ENCODE measurements at regions not wholly inside any gene's neighbourhood (a gene's known extent, or its start where the extent isn't known, plus 50 kb on each side); places are given as distances from the start of the nearest gene placed in this dataset.

DNA sequence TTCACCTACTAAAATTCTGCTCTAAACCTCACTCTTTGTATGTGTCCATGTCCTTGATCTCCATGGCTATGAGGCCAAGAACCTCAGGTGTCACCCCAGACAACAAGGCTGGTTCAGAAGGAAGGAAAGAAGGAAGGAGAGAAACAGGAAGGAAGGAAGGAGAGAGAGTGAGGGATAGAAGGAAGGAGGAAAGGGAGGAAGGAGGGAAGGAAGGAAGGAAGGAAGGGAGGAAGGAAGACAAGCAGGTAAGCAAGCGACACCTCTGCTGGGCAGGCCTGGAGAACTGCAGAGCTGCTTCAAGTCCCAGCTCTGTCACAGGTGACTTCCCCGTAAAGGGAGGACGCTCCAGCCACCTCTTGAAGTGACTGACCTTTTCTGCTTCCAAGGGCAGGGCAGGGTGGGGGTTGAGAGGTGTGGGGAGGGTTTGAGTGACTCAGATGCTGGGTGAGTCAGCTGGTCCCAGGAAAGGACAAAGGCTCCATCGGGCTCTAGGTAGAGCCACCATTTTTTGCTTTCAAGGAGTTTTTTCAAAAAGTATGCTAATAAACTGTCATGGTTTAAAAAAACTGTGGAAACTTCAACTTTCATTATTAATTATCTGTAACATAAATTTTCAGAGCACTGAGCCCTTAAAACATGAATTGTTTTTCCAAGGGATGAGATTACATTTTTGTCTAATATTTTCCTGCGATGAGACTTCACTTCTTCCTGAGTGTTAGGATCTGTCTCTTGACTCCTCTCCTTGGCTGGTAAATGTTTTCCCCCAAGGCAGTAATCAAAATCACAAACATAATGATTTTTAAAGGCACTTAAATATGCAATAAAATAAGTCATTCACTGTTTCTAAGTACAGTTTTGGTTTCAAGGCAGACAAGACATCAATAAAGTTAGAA is 90.1 kb upstream of the L3MBTL4 start:
- TF ChIP-seq BHLHE40 (IDR thresholded peaks at IDR 0.05; ENCODE audit: borderline replicate concordance), result no peak
- TF ChIP-seq ARNT (IDR thresholded peaks at IDR 0.05), result no peak
- TF ChIP-seq SP1 (IDR thresholded peaks at IDR 0.05), result no peak
- no peak for TF ChIP-seq NFRKB (IDR thresholded peaks at IDR 0.05)
- no peak for TF ChIP-seq FOXK2 (IDR thresholded peaks at IDR 0.05)
- TF ChIP-seq, protein P1, sequence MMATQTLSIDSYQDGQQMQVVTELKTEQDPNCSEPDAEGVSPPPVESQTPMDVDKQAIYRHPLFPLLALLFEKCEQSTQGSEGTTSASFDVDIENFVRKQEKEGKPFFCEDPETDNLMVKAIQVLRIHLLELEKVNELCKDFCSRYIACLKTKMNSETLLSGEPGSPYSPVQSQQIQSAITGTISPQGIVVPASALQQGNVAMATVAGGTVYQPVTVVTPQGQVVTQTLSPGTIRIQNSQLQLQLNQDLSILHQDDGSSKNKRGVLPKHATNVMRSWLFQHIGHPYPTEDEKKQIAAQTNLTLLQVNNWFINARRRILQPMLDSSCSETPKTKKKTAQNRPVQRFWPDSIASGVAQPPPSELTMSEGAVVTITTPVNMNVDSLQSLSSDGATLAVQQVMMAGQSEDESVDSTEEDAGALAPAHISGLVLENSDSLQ (IDR thresholded peaks at IDR 0.05), result no peak
- TF ChIP-seq CTBP1 (IDR thresholded peaks at IDR 0.05; ENCODE audit: borderline replicate concordance), result no peak
- TF ChIP-seq TARDBP (IDR thresholded peaks at IDR 0.05), result no peak
- TF ChIP-seq SUZ12 (IDR thresholded peaks at IDR 0.05), result no peak
- no peak for TF ChIP-seq LEF1 (IDR thresholded peaks at IDR 0.05; ENCODE audit: borderline replicate concordance)
- no peak for TF ChIP-seq FOXM1 (IDR thresholded peaks at IDR 0.05; ENCODE audit: borderline replicate concordance)
- no peak for TF ChIP-seq ELF4 (IDR thresholded peaks at IDR 0.05)
- TF ChIP-seq FOXA1 (IDR thresholded peaks at IDR 0.05), result no peak
- DNase-seq (ENCODE audit: extremely low spot score), result no peak
- ChIA-PET POLR2A (no interaction called here), CTCF (interaction anchor here (0.6 kb wide), 1 partner anchor 17 kb away, joined by 3 read pairs; no protein-coding TSS in a partner anchor)

DNA sequence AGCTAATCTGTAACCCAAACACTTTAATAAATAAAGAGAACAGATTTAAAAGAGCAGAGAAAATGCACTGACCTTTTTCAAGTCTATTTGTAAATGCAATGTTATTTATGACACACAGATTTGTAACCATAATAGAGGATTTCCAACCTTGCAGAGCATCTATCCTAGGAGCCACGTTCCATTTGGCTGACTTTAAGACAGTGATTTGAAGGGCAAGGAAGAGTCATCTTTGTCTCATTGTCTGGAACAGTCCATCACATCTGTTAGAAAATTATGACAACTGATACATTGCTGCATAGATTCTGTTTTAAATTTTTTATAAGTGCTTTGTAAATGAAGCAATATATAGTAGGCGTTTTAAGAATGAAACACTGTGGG is 90.8 kb upstream of the L3MBTL4 start:
- ChIA-PET POLR2A (no interaction called here), CTCF (no interaction called here)
- no peak for DNase-seq (ENCODE audit: extremely low spot score)
- no peak for TF ChIP-seq SP1 (IDR thresholded peaks at IDR 0.05)
- TF ChIP-seq CTBP1 (IDR thresholded peaks at IDR 0.05; ENCODE audit: borderline replicate concordance), result no peak
- no peak for TF ChIP-seq FOXA1 (IDR thresholded peaks at IDR 0.05)
- TF ChIP-seq TARDBP (IDR thresholded peaks at IDR 0.05), result no peak
- no peak for TF ChIP-seq ZNF384 (IDR thresholded peaks at IDR 0.05)
- no peak for TF ChIP-seq HDGF (IDR thresholded peaks at IDR 0.05; ENCODE audit: borderline replicate concordance)
- TF ChIP-seq L3MBTL2 (conservative IDR thresholded peaks at IDR 0.05), result no peak

DNA sequence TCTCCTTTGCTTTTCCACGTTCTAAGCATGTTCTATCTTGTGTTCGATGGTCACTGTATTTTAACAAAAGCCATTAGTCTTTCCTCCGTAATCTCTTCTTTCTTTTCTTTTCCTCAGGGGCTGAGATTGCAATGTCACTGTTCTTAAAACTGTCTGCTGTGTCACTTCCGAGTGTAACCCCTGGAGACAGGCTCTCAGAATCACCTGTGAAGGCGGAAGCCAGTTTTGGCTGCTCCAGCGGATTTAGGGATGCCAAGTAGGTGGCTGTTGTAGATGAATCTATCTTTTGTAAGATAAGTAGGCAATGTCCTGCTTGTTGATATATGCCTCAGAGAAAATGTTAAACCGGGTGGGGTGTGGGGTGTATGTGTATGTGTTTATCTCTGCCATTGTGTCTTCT is 94.7 kb upstream of the L3MBTL4 start:
- TF ChIP-seq HDGF (IDR thresholded peaks at IDR 0.05; ENCODE audit: borderline replicate concordance) (no peak), CTBP1 (IDR thresholded peaks at IDR 0.05; ENCODE audit: borderline replicate concordance) (no peak), L3MBTL2 (conservative IDR thresholded peaks at IDR 0.05) (no peak), ELF4 (IDR thresholded peaks at IDR 0.05) (no peak), LEF1 (IDR thresholded peaks at IDR 0.05; ENCODE audit: borderline replicate concordance) (no peak), SUZ12 (IDR thresholded peaks at IDR 0.05) (no peak), ARNT (IDR thresholded peaks at IDR 0.05) (no peak), ZNF384 (IDR thresholded peaks at IDR 0.05) (no peak), NFRKB (IDR thresholded peaks at IDR 0.05) (no peak), SP1 (IDR thresholded peaks at IDR 0.05) (no peak), BHLHE40 (IDR thresholded peaks at IDR 0.05; ENCODE audit: borderline replicate concordance) (no peak), FOXA1 (IDR thresholded peaks at IDR 0.05) (no peak), TARDBP (IDR thresholded peaks at IDR 0.05) (no peak), FOXM1 (IDR thresholded peaks at IDR 0.05; ENCODE audit: borderline replicate concordance) (no peak), FOXK2 (IDR thresholded peaks at IDR 0.05) (no peak)
- TF ChIP-seq, protein P1 (IDR thresholded peaks at IDR 0.05), result no peak
- ChIA-PET POLR2A (no interaction called here), CTCF (no interaction called here)
- no peak for DNase-seq (ENCODE audit: extremely low spot score)

DNA sequence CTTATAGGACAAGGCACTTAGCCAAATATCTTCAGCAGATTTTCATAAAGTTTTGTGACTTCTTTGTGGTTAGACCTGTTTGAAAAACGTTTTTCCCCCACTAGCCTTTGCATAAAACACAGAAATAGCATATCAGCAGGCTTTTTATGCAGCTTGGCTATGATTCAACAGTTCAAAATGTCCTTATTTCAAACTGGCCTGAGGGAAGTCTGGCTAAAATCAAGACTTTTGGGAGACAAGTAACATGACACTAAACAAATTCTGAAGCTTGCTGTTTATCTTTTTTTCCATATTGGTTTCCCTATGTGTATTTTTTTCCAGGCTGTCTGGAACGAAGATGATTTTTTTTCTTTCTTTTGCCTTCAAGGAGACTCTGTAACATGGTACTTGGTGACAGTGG is 95.1 kb upstream of the L3MBTL4 start:
- DNase-seq (ENCODE audit: extremely low spot score), result no peak
- POLR2A ChIA-PET, result no interaction called here
- no peak for TF ChIP-seq ELF4 (IDR thresholded peaks at IDR 0.05)
- no peak for TF ChIP-seq CTBP1 (IDR thresholded peaks at IDR 0.05; ENCODE audit: borderline replicate concordance)
- no peak for TF ChIP-seq FOXA1 (IDR thresholded peaks at IDR 0.05)
- no peak for TF ChIP-seq NFRKB (IDR thresholded peaks at IDR 0.05)
- TF ChIP-seq TARDBP (IDR thresholded peaks at IDR 0.05), result no peak
- TF ChIP-seq L3MBTL2 (conservative IDR thresholded peaks at IDR 0.05), result no peak
- no peak for TF ChIP-seq SUZ12 (IDR thresholded peaks at IDR 0.05)
- no peak for TF ChIP-seq ARNT (IDR thresholded peaks at IDR 0.05)
- TF ChIP-seq LEF1 (IDR thresholded peaks at IDR 0.05; ENCODE audit: borderline replicate concordance), result no peak
- TF ChIP-seq ZNF384 (IDR thresholded peaks at IDR 0.05), result no peak
- TF ChIP-seq BHLHE40 (IDR thresholded peaks at IDR 0.05; ENCODE audit: borderline replicate concordance), result no peak
- TF ChIP-seq HDGF (IDR thresholded peaks at IDR 0.05; ENCODE audit: borderline replicate concordance), result no peak
- no peak for TF ChIP-seq FOXM1 (IDR thresholded peaks at IDR 0.05; ENCODE audit: borderline replicate concordance)
- TF ChIP-seq FOXK2 (IDR thresholded peaks at IDR 0.05), result no peak
- CTCF ChIA-PET, result no interaction called here

DNA sequence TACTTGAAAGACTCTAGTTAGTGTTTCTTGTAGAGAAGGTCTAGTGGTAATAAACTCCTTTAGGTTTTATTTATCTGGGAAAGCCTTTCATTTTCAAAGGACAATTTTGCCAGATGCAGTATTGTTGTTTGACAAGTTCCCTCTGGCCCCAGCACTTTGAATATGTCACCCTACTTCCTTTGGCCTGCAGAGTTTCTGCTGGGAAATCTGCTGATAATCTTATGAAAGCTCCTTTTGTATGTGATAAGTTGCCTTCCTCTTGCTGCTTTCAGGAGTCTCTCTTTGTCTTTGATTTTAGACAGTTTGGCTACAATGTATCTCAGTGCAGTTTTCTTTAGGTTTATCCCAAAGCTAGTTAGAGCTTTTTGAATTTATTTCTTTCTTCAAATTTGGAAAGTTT is 106.2 kb upstream of the L3MBTL4 start:
- DNase-seq (ENCODE audit: extremely low spot score), result no peak
- no peak for TF ChIP-seq LEF1 (IDR thresholded peaks at IDR 0.05; ENCODE audit: borderline replicate concordance)
- no peak for TF ChIP-seq NFRKB (IDR thresholded peaks at IDR 0.05)
- no peak for TF ChIP-seq FOXM1 (IDR thresholded peaks at IDR 0.05; ENCODE audit: borderline replicate concordance)
- no peak for TF ChIP-seq SUZ12 (IDR thresholded peaks at IDR 0.05)
- no peak for TF ChIP-seq SP1 (IDR thresholded peaks at IDR 0.05)
- ChIA-PET POLR2A (no interaction called here), CTCF (no interaction called here)

DNA sequence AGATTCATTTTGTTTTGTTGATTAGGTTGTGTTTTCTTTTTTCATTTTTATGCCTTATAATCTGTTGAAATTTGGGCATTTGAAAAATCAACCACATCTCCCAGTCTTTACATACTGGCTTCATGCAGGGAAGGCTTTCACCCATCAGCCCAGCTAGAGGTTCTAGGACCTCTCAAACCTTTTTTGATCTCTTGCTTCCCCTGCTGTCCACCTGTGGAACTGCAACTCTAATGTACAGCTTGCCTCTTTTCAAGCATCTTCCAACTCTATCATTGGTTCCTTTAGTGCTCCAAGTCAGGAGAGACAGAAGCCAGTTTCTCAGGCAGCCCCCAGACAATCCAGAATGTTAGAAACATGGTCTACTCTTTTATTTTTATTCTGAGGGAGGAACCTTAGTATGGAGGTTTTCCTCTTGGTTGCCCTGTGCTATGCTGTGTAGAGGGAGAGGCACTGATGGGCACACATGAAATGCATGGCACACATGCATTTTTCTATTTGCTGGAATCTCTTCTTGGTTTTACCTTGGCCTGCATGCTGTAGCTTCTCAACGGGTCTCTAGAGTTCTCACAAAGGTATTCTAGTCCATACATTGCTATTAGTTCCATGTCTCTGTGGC is 107.2 kb upstream of the L3MBTL4 start:
- DNase-seq (ENCODE audit: extremely low spot score), result peak; percentile 26
- ChIA-PET CTCF (interaction anchor here (1.1 kb wide), 1 partner anchor 18 kb away, joined by 3 read pairs; no protein-coding TSS in a partner anchor), POLR2A (no interaction called here)
- TF ChIP-seq CTBP1 (IDR thresholded peaks at IDR 0.05; ENCODE audit: borderline replicate concordance) (no peak), NFRKB (IDR thresholded peaks at IDR 0.05) (no peak), FOXA1 (IDR thresholded peaks at IDR 0.05) (no peak), FOXM1 (IDR thresholded peaks at IDR 0.05; ENCODE audit: borderline replicate concordance) (no peak), TARDBP (IDR thresholded peaks at IDR 0.05) (no peak), SUZ12 (IDR thresholded peaks at IDR 0.05) (no peak), FOXK2 (IDR thresholded peaks at IDR 0.05) (no peak), ZNF384 (IDR thresholded peaks at IDR 0.05) (no peak), LEF1 (IDR thresholded peaks at IDR 0.05; ENCODE audit: borderline replicate concordance) (no peak), BHLHE40 (IDR thresholded peaks at IDR 0.05; ENCODE audit: borderline replicate concordance) (no peak)
- TF ChIP-seq, protein P1 (IDR thresholded peaks at IDR 0.05), result no peak

Data from HEK293T (cell line).